RPMI7951 (cell line): ENCODE measurements at regions not wholly inside any gene's neighbourhood (a gene's known extent, or its start where the extent isn't known, plus 50 kb on each side); places are given as distances from the start of the nearest gene placed in this dataset.
"Not testable (repeated sequence)": the region's sequence is repeated elsewhere in the genome, so short reads cannot be mapped to it uniquely, and the experiment has no call there.

Experiments used
- DNase-seq: peaks from one replicate; pipeline ENCODE4 v3.0.0-alpha.2; 2012; ENCODE audit warnings: low read depth

- peak; percentile 27 for DNase-seq
These were observed 324.5 kb downstream of the TBL1XR1 start for GRCh38 chr3:176872771-176873209.

DNA sequence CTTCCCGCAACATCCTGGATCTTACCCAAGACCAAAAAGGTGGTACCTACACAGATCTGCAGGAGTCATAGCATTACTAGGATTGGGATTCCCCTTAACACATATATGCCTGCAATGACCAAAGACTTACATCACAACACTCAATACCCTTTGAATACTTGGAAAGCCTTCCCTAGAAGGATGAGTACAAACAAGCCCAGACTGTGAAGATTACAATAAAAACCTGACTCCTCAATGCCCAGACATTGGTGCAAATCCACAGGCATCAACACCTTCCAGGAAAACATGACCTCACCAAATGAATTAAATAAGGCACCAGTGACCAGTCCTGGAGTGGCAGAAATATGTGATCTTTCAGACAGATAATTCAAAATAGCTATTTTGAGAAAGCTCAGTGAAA is 326.8 kb downstream of the TBL1XR1 start:
- no peak for DNase-seq

DNA sequence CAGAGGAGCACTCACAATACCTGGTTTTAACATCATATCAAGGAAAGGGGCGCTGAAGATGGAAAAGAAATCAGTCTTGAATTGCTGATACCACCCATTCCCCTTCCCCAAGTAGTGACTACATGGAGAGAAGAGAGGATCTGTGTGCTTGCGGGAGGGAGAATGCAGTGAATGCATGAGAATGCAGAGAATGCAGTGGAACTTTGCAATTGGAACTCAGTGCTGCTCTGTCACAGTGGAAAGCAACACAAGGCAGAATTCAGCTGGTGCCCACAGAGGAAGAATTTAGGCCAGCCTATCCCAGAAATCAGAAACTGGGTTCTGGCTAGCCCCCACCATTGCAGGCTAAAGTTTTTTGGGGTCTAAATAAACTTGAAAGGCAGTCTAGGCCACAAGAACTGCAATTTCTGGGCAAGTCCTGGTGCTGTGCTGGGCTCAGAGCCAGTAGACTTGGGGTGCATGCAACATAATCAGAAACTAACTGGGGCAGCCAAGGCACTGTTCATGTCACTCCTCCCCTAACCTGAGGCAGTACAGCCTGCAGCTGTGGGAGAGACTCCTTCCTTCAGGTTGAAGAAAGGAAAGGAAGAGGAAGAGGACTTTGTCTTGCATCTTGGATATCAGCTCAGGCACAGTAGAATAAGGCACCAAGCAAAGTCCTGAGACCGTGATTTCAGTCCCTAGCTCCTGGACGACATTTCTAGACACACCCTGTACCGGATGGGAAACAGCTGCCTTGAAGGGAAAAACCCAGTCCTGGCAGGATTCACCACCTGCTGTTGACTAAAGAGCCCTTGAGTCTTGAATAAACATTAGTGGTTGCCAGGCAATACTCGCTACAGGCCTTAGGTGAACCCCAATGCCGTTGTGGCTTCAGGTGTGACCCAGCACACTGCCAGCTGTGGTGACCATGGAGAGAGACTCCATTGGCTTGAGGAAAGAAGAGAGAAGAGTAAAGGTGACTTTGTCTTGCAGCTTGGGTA is 329.3 kb downstream of the TBL1XR1 start:
- no peak for DNase-seq

DNA sequence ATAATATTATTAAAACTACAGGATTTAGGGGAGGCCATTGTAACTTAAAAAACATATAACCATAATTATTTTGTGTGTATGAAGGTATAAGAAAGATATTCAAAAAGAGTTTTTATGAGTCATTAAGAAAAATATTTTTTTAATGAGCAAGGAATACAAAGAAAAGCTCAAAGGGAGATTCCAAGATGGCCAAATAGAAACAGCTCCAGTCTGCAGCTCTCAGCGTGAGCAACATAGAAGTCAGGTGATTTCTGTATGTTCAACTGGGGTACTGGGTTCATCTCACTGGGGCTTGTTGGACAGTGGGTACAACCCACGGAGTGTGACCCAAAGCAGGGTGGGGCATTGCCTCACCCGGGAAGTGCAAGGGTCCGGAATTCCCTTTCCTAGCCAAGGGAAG is 336.1 kb downstream of the TBL1XR1 start:
- no peak for DNase-seq

DNA sequence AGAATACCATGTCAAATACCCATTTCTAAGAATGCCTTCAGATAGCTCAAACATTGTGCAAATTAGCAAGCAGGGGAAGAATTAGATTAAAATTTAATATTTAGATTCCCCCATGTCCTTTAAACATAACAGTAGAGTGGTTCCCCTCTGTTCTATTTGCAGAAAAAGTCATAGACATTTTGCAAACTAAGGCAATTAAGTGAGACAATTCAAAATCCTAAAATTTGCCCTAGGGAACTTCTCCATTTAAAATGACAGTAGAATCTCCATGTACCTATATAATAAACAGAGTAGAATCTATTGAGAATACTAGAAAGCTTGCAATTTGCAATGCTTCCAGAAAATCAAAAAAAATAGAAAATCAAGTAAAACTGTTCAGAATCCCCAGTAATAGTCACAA is 340.6 kb downstream of the TBL1XR1 start:
- no peak for DNase-seq

GRCh38 chr3:176855901-176856486 is 341.3 kb downstream of the TBL1XR1 start:
- no peak for DNase-seq

- no peak for DNase-seq
These were observed 342.1 kb downstream of the TBL1XR1 start for GRCh38 chr3:176855213-176855612.

DNA sequence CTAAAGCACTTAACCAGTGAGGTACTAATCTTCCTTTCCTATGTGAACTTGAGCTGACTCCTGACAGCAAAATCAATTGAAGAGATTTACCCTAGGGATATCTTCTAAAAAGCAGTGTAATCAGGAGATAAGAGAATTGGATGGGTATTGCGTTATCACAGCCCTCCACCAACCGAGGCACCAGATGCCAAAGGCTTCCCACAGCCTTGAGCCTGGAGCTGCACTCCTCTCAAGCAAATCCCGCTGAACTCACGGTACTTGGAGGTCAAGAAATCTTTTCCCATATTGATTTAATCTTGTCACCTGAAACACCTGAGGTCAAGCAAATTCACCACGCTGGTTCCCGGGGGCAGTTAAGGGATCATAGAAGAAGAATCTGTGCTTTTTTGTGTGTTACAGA is 346.8 kb downstream of the TBL1XR1 start:
- no peak for DNase-seq

DNA sequence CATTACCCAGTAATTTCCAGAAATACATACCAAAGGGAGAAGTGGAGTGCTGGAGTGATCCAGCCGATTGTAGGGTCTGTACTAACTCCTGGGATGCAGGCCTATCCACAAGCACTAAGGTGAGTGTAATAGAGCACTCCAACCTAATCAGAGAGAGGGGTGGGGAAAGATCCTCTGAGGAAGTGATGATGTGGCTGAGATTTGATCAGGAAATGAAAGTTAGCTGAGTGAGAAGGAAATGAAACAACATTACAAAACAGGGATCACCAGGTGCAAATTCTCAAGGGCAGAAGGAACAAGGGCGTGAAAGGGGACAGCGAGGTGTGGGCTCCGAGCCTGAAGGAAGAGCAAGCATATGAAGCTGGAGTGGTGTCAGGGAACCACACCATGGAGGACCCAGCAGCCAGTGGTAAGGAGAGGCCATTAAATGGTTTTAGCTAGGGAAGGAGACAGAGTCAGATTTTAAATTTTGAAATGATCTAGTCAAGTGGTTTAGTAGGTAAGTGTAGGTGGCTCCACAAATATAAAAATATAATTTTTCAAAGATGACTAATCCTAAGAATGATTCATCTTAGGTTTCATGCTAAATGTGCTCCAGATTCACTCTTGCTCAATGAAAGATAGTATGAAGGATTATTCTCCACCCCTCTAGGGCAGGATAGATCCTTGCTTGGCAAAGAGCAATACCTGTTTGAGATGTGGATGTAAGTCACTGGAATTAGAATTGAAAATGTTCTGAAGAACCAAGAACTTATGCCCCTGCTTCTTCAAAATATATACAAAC is 348.7 kb downstream of the TBL1XR1 start:
- DNase-seq: no peak

DNA sequence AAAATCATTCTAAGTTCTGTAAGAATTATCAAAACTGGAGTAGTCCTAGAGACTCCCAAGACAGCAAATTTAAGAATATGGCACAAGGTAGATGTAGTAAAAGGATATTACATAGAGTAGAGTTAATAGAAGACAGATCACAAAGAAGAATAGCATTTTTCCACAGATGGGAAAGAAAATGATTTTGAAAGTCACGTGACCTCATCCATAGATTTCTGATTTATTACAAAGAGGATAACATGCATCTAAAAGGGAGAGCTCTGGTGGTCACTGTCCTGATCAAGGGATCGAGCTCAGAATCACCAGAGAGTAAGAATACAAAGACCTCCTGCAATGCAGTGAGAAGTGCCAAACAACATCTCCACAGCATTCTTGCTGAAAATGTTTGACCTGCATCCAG is 354.4 kb downstream of the TBL1XR1 start:
- DNase-seq: no peak

DNA sequence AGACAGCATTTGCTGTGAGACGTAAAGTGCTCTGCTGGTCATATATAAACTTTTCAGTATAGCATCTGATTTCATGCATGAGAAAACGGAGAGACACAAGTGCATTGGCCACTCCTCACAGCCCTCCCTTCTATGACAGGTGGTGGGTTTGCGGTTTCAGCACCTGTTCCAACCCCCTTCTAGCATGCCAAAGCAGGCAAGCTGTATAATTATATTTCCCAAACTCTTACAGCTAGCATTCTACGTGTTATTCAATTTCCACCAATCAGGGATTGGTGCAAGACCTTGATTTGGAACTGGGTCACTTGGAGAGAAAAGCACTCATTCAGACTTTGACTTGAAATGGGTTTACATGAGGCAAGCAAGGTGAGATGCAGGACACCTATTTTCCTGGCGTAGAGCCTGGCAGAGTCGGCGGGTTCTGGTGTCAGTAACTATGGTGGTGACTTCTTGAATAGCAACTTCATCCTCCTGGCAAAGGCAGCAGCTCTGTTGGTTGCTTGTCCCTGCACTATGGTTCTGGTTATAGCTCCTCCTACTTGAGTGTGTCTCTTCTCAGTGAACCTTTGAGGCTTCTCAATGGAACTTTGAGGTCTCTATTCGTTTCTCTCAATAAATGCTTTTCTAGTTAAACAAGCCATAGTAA is 356.5 kb downstream of the TBL1XR1 start:
- no peak for DNase-seq

DNA sequence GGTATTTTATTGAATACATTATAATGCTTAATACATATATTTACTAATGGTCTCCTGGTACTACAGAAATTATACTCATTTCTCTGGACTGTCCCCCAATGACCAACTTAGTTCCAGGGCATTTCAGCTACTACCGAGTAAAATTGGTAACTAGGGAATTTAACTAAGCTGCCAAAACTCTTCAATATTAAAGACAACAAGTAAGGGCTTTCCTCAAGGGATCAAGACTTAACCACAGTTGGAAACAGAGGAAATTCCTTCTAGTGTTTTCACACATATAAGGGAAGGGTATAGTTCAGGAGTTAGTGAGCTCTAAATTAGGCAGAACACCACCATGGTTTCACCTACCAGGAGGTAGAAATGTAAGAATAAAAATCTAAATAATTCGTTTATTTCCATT is 357.4 kb downstream of the TBL1XR1 start:
- DNase-seq: no peak

GRCh38 chr3:176839466-176839865 is 357.8 kb downstream of the TBL1XR1 start:
- DNase-seq: no peak

- not testable (repeated sequence) for DNase-seq
These were observed 370.0 kb downstream of the TBL1XR1 start for GRCh38 chr3:176827244-176827643.

DNA sequence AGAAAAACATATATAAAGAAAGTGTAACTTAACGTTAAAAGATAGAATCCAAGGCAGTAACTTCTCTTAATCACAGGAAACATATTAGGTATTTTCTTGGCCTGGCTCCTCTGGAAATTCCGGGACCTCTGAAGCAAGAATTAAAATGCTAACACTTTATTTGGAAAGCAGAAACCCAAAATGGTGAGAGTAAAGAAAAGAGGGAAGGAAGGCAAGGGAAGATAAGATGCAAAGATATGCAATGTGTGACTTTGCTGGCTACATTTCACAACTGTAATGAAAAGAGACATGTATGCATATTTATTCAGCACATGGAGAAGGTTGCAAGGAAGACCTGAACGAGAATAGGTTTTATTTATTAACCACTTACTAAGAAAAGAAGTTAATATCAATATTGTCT is 372.5 kb downstream of the TBL1XR1 start:
- no peak for DNase-seq

DNA sequence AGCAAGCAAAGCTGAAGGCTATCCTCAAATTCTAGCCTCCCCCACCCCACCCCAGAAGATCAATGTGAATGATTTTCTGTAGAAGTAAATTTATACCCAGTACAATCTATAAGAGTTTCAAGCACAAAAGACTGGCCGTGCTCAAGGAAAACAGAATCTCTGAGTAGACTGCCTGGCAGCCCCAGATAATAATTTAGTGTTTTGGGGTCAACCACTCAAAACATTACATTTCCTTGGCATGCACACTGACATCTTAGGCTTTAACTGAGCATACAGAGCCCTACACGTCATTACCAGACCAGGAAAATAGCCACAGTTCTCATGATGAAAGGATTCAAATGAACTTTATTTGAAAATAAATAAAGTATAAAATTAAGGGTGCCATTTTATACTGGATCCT is 376.5 kb downstream of the TBL1XR1 start:
- no peak for DNase-seq

GRCh38 chr3:176816937-176817336 is 380.3 kb downstream of the TBL1XR1 start:
- DNase-seq: no peak

DNA sequence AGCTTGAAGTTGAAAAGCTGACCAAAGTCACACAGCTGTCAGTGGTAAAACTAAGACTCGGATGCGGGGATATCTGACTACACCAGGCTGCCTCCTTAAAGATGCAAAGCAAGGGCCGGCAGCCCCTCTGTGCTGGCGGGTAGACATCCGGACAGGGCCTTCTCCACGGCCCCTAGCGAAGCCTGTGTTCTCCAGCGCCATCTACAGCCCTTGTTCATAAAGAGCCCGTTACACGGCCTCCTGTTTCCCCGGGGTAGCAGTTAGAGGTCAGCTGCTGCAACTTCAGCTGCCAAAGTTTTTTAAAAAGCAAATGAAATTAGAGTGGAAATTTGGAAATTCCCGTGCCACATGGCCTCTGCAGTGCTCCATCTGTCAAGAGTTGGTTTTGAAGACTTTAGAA is 383.0 kb downstream of the TBL1XR1 start:
- peak; percentile 10 for DNase-seq

DNA sequence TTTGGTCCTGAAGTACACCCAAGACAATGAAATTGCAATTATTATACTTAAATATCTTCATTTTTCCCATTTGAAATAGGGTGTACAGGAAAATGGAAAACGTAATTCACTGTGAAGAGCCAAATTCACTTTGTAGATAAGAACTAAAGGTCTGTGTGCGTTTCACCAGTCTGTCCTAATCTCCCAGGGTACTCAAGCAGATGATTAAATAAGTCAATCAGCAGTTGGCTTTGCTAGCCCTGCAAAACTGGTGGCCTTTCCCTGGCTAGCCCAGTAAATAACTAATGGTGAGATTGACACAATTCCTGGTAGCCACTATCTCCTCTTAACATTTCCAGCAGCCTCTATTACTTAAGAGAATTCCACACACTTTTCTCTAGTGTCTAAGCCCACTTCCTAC is 389.3 kb downstream of the TBL1XR1 start:
- DNase-seq: no peak

DNA sequence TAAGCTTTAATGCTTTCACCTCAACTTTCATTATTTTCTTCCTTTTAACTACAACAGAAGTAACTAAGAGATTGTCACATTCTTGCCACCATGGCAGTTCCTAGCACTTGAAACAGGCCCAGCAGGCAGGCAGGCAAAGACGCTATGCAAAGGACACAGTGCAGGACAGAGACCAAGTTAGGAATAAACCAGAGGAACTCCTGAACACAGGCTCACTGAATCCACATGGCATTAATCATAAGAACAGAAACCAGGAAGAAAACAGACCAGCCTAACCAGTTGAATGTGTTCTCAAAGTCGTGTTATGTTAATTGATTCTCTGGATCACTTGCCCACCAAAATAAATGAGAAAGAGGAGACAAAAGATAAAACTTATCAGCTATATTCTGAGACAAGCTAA is 397.6 kb downstream of the TBL1XR1 start:
- no peak for DNase-seq

GRCh38 chr3:176798680-176799079 is 398.6 kb downstream of the TBL1XR1 start:
- no peak for DNase-seq

- no peak for DNase-seq
These were observed 400.9 kb downstream of the TBL1XR1 start for GRCh38 chr3:176796371-176796770.
